ENCODE measurements at regions not wholly inside any gene's neighbourhood (a gene's known extent, or its start where the extent isn't known, plus 50 kb on each side); places are given as distances from the start of the nearest gene placed in this dataset.

DNA sequence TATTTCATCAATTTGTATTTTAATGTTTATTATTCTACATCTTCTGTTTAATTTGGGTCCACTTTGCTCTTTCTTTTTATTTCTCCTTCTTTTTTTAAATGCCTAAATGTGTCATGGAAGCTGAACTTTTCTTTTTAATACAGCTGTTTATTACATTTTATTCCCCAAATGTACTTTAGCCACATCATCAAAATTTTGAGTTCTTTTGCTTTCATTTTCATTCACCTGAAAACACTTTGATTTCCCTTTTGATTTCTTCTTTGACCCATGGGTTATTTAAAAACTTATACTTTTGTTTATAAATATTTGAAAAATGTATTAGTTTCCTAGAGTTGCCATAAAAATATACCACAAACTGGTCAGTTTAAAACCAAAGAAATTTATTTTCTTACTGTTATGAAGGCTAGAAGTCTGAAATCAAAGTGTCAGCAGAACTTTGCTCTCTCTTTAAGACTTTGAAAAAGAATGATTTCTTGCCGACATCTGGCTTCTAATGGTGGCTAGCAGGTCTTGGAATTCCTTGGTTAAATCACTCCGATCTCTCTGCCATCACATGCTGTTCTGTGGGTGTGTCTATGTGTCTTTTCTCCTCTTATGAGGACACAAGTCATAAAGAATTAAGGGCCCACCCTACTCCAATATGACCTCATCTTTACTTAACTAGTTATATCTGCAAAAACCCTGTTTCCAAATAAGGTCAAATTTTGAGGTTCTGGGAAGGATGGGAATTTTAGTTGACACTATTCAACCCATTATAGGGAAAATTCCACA, 225.5 kb downstream of the ANKRD7 start:
- TF ChIP-seq, protein P1, sequence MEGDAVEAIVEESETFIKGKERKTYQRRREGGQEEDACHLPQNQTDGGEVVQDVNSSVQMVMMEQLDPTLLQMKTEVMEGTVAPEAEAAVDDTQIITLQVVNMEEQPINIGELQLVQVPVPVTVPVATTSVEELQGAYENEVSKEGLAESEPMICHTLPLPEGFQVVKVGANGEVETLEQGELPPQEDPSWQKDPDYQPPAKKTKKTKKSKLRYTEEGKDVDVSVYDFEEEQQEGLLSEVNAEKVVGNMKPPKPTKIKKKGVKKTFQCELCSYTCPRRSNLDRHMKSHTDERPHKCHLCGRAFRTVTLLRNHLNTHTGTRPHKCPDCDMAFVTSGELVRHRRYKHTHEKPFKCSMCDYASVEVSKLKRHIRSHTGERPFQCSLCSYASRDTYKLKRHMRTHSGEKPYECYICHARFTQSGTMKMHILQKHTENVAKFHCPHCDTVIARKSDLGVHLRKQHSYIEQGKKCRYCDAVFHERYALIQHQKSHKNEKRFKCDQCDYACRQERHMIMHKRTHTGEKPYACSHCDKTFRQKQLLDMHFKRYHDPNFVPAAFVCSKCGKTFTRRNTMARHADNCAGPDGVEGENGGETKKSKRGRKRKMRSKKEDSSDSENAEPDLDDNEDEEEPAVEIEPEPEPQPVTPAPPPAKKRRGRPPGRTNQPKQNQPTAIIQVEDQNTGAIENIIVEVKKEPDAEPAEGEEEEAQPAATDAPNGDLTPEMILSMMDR (IDR thresholded peaks at IDR 0.05; ENCODE audit: insufficient read depth, low read depth, low read length) = no peak
- no peak for TF ChIP-seq EZH2 (IDR thresholded peaks at IDR 0.05; ENCODE audit: insufficient read depth, low read length)

All from astrocyte (in vitro differentiated cells and primary cell).